ENCODE measurements at regions not wholly inside any gene's neighbourhood (a gene's known extent, or its start where the extent isn't known, plus 50 kb on each side); places are given as distances from the start of the nearest gene placed in this dataset.
A peak's percentile ranks its signal among the peaks of the same experiment; 100 is the strongest.

DNA sequence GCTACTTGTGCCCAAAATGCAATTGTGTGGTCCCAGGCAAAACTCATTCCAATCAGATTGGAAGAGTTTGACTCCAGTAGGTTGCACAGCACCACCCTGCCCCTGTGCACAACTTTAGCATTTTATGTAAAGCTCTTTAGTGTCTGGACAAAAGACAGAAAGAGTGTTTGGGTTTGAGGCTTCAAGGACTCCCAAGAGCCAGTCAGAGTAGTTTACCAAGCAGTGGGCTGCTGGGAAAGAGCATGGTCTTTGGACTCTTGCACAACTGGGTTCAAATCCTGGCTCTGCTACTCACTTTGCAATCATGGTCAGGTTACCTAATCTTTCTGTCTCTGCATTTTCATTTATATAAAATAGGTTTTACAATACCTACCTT is 75.8 kb upstream of the UMPS start (continued):
- no peak for TF ChIP-seq RFX5 (IDR thresholded peaks at IDR 0.05; ENCODE audit: low read depth, low read length)
- TF ChIP-seq, protein P1, sequence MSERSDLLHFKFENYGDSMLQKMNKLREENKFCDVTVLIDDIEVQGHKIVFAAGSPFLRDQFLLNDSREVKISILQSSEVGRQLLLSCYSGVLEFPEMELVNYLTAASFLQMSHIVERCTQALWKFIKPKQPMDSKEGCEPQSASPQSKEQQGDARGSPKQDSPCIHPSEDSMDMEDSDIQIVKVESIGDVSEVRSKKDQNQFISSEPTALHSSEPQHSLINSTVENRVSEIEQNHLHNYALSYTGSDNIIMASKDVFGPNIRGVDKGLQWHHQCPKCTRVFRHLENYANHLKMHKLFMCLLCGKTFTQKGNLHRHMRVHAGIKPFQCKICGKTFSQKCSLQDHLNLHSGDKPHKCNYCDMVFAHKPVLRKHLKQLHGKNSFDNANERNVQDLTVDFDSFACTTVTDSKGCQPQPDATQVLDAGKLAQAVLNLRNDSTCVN (CRISPR knock-in tag; IDR thresholded peaks at IDR 0.05; ENCODE audit: borderline replicate concordance), result 0 out of 2 replicates have a peak, but pooled peaks have one; percentile 22
- TF ChIP-seq PHF21A (CRISPR knock-in tag; IDR thresholded peaks at IDR 0.05), result peak; percentile 71
- no peak for TF ChIP-seq PLRG1 (conservative IDR thresholded peaks at IDR 0.05)
- TF ChIP-seq ZNF550 (CRISPR knock-in tag; IDR thresholded peaks at IDR 0.05; ENCODE audit: borderline replicate concordance), result no peak
- TF ChIP-seq, protein P2, sequence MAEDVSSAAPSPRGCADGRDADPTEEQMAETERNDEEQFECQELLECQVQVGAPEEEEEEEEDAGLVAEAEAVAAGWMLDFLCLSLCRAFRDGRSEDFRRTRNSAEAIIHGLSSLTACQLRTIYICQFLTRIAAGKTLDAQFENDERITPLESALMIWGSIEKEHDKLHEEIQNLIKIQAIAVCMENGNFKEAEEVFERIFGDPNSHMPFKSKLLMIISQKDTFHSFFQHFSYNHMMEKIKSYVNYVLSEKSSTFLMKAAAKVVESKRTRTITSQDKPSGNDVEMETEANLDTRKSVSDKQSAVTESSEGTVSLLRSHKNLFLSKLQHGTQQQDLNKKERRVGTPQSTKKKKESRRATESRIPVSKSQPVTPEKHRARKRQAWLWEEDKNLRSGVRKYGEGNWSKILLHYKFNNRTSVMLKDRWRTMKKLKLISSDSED (CRISPR knock-in tag; IDR thresholded peaks at IDR 0.05), result no peak
- TF ChIP-seq ONECUT2 (CRISPR knock-in tag; IDR thresholded peaks at IDR 0.05), result no peak
- TF ChIP-seq, protein P3, sequence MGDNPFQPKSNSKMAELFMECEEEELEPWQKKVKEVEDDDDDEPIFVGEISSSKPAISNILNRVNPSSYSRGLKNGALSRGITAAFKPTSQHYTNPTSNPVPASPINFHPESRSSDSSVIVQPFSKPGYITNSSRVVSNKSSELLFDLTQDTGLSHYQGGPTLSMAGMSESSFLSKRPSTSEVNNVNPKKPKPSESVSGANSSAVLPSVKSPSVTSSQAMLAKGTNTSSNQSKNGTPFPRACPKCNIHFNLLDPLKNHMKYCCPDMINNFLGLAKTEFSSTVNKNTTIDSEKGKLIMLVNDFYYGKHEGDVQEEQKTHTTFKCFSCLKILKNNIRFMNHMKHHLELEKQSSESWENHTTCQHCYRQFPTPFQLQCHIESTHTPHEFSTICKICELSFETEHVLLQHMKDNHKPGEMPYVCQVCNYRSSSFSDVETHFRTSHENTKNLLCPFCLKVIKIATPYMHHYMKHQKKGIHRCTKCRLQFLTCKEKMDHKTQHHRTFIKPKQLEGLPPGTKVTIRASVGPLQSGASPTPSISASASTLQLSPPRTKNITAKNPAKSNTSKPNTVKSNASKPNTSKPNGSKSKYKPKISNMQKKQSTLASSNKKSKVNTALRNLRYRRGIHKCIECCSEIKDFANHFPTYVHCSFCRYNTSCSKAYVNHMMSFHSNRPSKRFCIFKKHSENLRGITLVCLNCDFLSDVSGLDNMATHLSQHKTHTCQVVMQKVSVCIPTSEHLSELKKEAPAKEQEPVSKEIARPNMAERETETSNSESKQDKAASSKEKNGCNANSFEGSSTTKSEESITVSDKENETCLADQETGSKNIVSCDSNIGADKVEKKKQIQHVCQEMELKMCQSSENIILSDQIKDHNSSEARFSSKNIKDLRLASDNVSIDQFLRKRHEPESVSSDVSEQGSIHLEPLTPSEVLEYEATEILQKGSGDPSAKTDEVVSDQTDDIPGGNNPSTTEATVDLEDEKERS (CRISPR knock-in tag; IDR thresholded peaks at IDR 0.05), result no peak
- no peak for TF ChIP-seq KMT2B (CRISPR knock-in tag; IDR thresholded peaks at IDR 0.05)
- no peak for TF ChIP-seq RNF2 (conservative IDR thresholded peaks at IDR 0.05; ENCODE audit: low read depth)
- TF ChIP-seq, protein P4, sequence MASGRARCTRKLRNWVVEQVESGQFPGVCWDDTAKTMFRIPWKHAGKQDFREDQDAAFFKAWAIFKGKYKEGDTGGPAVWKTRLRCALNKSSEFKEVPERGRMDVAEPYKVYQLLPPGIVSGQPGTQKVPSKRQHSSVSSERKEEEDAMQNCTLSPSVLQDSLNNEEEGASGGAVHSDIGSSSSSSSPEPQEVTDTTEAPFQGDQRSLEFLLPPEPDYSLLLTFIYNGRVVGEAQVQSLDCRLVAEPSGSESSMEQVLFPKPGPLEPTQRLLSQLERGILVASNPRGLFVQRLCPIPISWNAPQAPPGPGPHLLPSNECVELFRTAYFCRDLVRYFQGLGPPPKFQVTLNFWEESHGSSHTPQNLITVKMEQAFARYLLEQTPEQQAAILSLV (CRISPR knock-in tag; IDR thresholded peaks at IDR 0.05; ENCODE audit: borderline replicate concordance), result no peak
- TF ChIP-seq, protein P5, sequence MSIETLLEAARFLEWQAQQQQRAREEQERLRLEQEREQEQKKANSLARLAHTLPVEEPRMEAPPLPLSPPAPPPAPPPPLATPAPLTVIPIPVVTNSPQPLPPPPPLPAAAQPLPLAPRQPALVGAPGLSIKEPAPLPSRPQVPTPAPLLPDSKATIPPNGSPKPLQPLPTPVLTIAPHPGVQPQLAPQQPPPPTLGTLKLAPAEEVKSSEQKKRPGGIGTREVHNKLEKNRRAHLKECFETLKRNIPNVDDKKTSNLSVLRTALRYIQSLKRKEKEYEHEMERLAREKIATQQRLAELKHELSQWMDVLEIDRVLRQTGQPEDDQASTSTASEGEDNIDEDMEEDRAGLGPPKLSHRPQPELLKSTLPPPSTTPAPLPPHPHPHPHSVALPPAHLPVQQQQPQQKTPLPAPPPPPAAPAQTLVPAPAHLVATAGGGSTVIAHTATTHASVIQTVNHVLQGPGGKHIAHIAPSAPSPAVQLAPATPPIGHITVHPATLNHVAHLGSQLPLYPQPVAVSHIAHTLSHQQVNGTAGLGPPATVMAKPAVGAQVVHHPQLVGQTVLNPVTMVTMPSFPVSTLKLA (IDR thresholded peaks at IDR 0.05), result no peak
- TF ChIP-seq TCF7L2 (IDR thresholded peaks at IDR 0.05; ENCODE audit: low read depth, low read length), result no peak
- no peak for TF ChIP-seq SALL2 (CRISPR knock-in tag; IDR thresholded peaks at IDR 0.05)
- no peak for TF ChIP-seq ZNF816 (CRISPR knock-in tag; IDR thresholded peaks at IDR 0.05; ENCODE audit: borderline replicate concordance)
- TF ChIP-seq ZKSCAN8 (CRISPR knock-in tag; IDR thresholded peaks at IDR 0.05; ENCODE audit: borderline replicate concordance), result peak; percentile 69; the same call in 1 of the 2 replicates
- TF ChIP-seq ZNF343 (CRISPR knock-in tag; IDR thresholded peaks at IDR 0.05), result no peak
- peak; percentile 68; the same call in 1 of the 2 replicates for TF ChIP-seq IRF2 (CRISPR knock-in tag; IDR thresholded peaks at IDR 0.05)
- TF ChIP-seq KAT8 (CRISPR knock-in tag; IDR thresholded peaks at IDR 0.05), result peak; percentile 65; the same call in 1 of the 2 replicates
- TF ChIP-seq ZNF644 (CRISPR knock-in tag; IDR thresholded peaks at IDR 0.05; ENCODE audit: low read depth), result peak; percentile 97
- peak; percentile 97 for TF ChIP-seq ZNF3 (CRISPR knock-in tag; IDR thresholded peaks at IDR 0.05)
- no peak for TF ChIP-seq ZNF569 (CRISPR knock-in tag; IDR thresholded peaks at IDR 0.05; ENCODE audit: borderline replicate concordance)
- no peak for TF ChIP-seq SP2 (CRISPR knock-in tag; IDR thresholded peaks at IDR 0.05)
- no peak for TF ChIP-seq ZNF510 (CRISPR knock-in tag; IDR thresholded peaks at IDR 0.05; ENCODE audit: low read depth)

Data from HepG2 (cell line).